GM06990 (cell line): ENCODE measurements at regions not wholly inside any gene's neighbourhood (a gene's known extent, or its start where the extent isn't known, plus 50 kb on each side); places are given as distances from the start of the nearest gene placed in this dataset.

Source experiments
- DNase-seq: peaks from one replicate; pipeline ENCODE4 v3.0.0-alpha.2; 2011; ENCODE audit not compliant: insufficient read length; ENCODE audit errors: extremely low read depth
- H3K27me3 ChIP-seq: replicated peaks from 2 replicates; pipeline ENCODE4 v1.6.0; 2011; ENCODE audit warnings: low read length; ENCODE audit not compliant: control insufficient read depth, insufficient read depth
- H3K36me3 ChIP-seq: 2 replicates; pipeline ENCODE4 v1.5.1; 2011; ENCODE audit warnings: low read length; ENCODE audit not compliant: control insufficient read depth, insufficient read depth
- H3K4me3 ChIP-seq: replicated peaks from 2 replicates; pipeline ENCODE4 v1.5.1; 2011; ENCODE audit warnings: low read depth, mild to moderate bottlenecking, control low read depth, low read length
- CTCF ChIP-seq: IDR thresholded peaks from 2 replicates; pipeline ENCODE4 v1.5.1; 2011; ENCODE audit warnings: low read length, control low read depth, mild to moderate bottlenecking, inconsistent platforms; ENCODE audit not compliant: insufficient read depth, poor library complexity, severe bottlenecking

DNA sequence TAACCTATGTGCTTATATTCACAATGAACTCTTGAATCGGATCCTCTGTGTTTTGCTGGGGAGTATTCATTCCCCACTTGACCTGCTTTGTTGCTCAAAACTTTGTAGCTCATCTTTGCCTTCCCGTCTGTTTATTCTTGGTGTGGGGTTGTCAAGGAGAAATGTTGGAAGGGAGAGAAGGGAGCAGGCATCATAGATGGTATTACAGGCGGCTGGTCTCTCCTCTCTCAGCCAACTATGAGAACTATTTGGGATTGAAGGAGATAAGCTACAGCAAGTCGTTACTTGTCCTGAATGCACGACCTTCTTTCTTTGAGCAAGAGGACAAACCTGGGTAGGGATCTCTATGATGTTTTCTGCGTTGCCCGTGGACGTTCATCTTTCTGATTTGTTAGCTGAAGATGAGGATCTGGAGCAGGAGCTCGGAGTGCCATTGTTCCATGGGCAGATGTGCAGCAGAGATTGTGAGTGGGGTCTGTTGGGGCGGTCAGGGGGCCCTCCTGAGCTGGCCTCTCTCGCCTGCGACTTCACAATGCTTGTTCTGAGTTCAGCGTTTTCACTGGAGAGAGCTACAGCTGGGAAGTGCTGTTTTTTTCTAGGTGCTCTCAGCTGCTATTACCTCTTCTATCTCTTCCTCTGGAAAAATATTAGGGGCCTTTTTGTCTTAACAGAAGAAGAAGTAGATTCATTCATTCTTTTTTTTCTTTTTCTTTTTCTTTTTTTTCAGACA is 126.9 kb upstream of the KLF6 start:
- no peak for TF ChIP-seq CTCF
- DNase-seq, result no peak
- no peaks in the 10 kb centered on the region for H3K36me3 ChIP-seq
- no peaks in the 10 kb centered on the region for H3K27me3 ChIP-seq
- no peak overlapping the region for H3K4me3 ChIP-seq

DNA sequence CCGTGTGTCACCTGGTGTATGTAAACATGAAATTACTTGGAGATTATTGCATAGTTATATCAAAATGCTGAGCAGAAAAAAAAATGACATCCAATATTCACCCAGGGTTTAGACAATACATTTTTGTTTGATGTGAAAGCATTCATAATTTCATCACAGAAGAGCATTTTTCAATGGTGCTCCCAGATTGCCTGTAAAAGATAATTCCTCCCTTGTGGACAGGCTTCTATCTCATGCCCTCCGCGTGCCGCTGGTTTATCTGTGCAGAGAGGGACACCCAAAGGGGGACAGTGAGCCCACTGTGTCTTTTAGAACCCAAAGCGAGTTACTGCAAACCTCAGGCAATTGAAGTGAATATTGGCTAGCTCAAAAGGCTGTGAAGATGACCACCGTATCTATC is 126.2 kb upstream of the KLF6 start:
- Histone ChIP-seq H3K36me3 (no peaks in the 10 kb centered on the region), H3K4me3 (no peak overlapping the region), H3K27me3 (no peaks in the 10 kb centered on the region)
- TF ChIP-seq CTCF, result no peak
- no peak for DNase-seq

DNA sequence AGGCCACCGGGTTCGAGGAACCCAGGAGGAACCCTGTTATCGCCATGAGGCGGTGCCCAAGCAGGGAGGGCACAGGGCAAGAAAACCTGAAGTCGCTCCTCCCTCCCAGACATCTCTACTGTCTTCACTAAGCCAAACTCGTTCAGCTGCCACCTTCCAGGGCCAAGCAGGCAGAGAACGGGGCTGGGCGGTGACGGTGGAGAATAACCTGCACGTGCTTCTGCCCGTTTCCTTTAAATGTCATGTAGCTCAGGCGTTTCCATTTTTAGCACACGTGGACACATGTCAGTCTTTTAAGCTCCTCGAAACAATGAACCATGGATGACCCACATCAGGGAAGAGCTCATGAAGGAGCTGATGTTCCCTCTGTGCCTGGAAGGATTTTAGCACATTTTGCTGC is 124.3 kb upstream of the KLF6 start:
- no peaks in the 10 kb centered on the region for H3K27me3 ChIP-seq
- TF ChIP-seq CTCF, result no peak
- no peak for DNase-seq
- H3K36me3 ChIP-seq, result no peaks in the 10 kb centered on the region
- H3K4me3 ChIP-seq, result no peak overlapping the region

- no peak for TF ChIP-seq CTCF
- no peak overlapping the region for H3K4me3 ChIP-seq
- H3K36me3 ChIP-seq, result no peaks in the 10 kb centered on the region
- no peaks in the 10 kb centered on the region for H3K27me3 ChIP-seq
- no peak for DNase-seq
Measured at GRCh38 chr10:3908183-3908582, 123.2 kb upstream of the KLF6 start.

- Histone ChIP-seq H3K36me3 (no peaks in the 10 kb centered on the region), H3K27me3 (no peaks in the 10 kb centered on the region), H3K4me3 (no peak overlapping the region)
- TF ChIP-seq CTCF, result no peak
- DNase-seq, result no peak
Measured at GRCh38 chr10:3907514-3907913, 122.5 kb upstream of the KLF6 start.

DNA sequence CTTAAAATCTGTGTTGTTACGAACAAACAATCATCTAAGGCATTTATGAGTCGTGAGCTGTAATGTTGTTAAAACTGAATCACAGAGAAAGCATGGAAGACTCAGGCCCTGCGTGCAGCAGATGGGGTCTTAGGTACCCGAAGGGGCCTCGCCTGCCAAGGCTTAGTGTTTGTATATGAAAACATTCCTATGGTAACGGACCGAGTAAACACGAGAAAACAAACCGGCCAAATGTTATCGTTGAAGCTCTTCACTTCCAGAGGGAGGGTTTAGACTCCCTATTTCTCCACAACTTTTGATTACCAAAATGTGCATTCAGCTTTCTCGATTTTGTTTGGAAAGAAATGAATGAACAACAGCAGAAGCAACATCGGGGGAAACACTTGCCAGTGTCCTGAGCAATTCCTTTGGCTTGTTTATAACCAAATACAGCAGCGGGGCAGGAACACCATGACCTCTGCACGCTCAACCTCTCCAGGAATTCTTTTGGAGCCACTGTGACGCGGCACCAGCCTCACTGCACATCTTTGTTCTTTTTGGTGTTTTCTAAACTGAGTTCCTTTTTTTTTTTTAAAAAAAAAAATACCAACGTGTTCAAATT is 121.6 kb upstream of the KLF6 start:
- TF ChIP-seq CTCF, result no peak
- DNase-seq, result no peak
- Histone ChIP-seq H3K4me3 (no peak overlapping the region), H3K36me3 (no peaks in the 10 kb centered on the region), H3K27me3 (no peaks in the 10 kb centered on the region)
